KMS-11 (cell line): ENCODE measurements at regions not wholly inside any gene's neighbourhood (a gene's known extent, or its start where the extent isn't known, plus 50 kb on each side); places are given as distances from the start of the nearest gene placed in this dataset.

Source experiments
- H2AFZ ChIP-seq: fragments of 200-600 bp; sonication (generic); 2 replicates; pipeline ENCODE4 v1.6.1; 2016; ENCODE audit warnings: antibody characterized with exemption, mixed run types, low read depth
- H3K27ac ChIP-seq: fragments of 200-600 bp; sonication (generic); 2 replicates; pipeline ENCODE4 v1.6.1; 2016; ENCODE audit warnings: mild to moderate bottlenecking, mixed run types
- H3K27me3 ChIP-seq: fragments of 200-600 bp; sonication (generic); 2 replicates; pipeline ENCODE4 v1.6.1; 2017; ENCODE audit warnings: mild to moderate bottlenecking, low read depth, mixed run types, moderate library complexity; ENCODE audit not compliant: insufficient read depth
- H3K36me3 ChIP-seq: fragments of 200-600 bp; sonication (generic); 2 replicates; pipeline ENCODE4 v1.6.1; 2017; ENCODE audit warnings: mild to moderate bottlenecking, mixed run types; ENCODE audit not compliant: insufficient read depth
- H3K4me1 ChIP-seq: fragments of 200-600 bp; sonication (generic); 2 replicates; pipeline ENCODE4 v1.6.1; 2016; ENCODE audit warnings: mild to moderate bottlenecking, low read depth, mixed run types; ENCODE audit not compliant: poor library complexity, severe bottlenecking
- H3K4me2 ChIP-seq: fragments of 200-600 bp; sonication (generic); 2 replicates; pipeline ENCODE4 v1.7.0; 2016; ENCODE audit warnings: mild to moderate bottlenecking, mixed run types
- H3K4me3 ChIP-seq: fragments of 200-600 bp; sonication (generic); IDR thresholded peaks from 2 replicates; pipeline ENCODE4 v1.6.1; 2017; ENCODE audit warnings: low read depth, low read length, mixed read lengths; ENCODE audit not compliant: insufficient read depth
- H3K79me2 ChIP-seq: fragments of 200-600 bp; sonication (generic); 2 replicates; pipeline ENCODE4 v1.6.1; 2016; ENCODE audit warnings: low read depth, mixed run types; ENCODE audit not compliant: insufficient read depth
- H3K9ac ChIP-seq: fragments of 200-600 bp; sonication (generic); 2 replicates; pipeline ENCODE4 v1.6.1; 2016; ENCODE audit warnings: mild to moderate bottlenecking, mixed run types
- H4K20me1 ChIP-seq: fragments of 200-600 bp; sonication (generic); 2 replicates; pipeline ENCODE4 v1.6.1; 2016; ENCODE audit warnings: mild to moderate bottlenecking, mixed run types; ENCODE audit not compliant: insufficient read depth
- TF ChIP-seq, protein P1 (sequence below): fragments of 200-600 bp; sonication (generic); conservative IDR thresholded peaks from 2 replicates; pipeline ENCODE4 v1.6.1; 2017; ENCODE audit warnings: low read depth, mild to moderate bottlenecking, antibody characterized with exemption, low read length, moderate library complexity, mixed read lengths

DNA sequence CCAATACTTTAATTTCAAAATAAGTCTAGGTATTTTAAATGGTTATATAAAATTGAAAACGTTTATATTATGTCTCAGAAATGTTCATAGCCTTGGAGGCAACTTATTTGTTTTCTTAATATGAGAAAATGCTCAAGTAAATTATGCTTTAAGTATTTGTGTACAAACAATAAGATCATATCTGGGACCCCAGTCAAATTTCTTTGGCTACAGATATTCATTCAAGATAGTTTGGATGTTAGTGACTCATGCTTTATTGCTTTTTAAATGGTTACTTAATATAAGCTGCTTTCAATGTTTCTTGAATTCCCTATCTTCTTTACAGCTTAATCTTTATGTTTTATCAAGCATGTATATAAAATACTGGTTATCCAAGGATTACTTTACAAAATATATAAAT, 291.3 kb downstream of the KCNC2 start:
- no peak overlapping the region for H3K27ac ChIP-seq
- no peak overlapping the region for H3K9ac ChIP-seq
- H3K4me2 ChIP-seq, result no peak overlapping the region
- TF ChIP-seq, protein P1, sequence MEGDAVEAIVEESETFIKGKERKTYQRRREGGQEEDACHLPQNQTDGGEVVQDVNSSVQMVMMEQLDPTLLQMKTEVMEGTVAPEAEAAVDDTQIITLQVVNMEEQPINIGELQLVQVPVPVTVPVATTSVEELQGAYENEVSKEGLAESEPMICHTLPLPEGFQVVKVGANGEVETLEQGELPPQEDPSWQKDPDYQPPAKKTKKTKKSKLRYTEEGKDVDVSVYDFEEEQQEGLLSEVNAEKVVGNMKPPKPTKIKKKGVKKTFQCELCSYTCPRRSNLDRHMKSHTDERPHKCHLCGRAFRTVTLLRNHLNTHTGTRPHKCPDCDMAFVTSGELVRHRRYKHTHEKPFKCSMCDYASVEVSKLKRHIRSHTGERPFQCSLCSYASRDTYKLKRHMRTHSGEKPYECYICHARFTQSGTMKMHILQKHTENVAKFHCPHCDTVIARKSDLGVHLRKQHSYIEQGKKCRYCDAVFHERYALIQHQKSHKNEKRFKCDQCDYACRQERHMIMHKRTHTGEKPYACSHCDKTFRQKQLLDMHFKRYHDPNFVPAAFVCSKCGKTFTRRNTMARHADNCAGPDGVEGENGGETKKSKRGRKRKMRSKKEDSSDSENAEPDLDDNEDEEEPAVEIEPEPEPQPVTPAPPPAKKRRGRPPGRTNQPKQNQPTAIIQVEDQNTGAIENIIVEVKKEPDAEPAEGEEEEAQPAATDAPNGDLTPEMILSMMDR, result no peak
- no peaks in the 10 kb centered on the region for H3K4me1 ChIP-seq
- H3K4me3 ChIP-seq, result no peak overlapping the region
- H3K79me2 ChIP-seq, result no peaks in the 10 kb centered on the region
- no peak overlapping the region for H2AFZ ChIP-seq
- H3K36me3 ChIP-seq, result no peaks in the 10 kb centered on the region; the same call in 1 of the 2 replicates
- H4K20me1 ChIP-seq, result no peaks in the 10 kb centered on the region
- H3K27me3 ChIP-seq, result no peaks in the 10 kb centered on the region

DNA sequence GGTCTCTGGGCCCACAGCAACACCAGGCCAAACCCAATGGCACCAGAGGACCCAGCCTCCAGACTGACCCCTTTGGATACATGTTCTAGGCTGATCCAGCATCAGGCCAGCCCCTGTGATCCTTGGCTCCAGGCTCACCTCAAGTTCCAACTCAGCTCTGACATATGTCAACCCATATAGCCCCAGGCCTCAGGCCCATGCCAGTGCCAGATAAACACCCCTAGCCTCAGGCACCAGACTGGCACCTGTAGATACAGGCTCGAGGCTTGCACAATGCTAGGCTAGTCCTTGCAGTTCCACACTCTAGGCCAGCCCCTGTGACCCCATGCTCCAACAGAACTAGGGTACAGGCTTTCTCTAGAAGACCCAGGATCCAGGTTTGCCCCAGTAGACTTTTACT, 287.5 kb downstream of the KCNC2 start:
- Histone ChIP-seq H4K20me1 (no peaks in the 10 kb centered on the region), H3K4me3 (no peak overlapping the region)

DNA sequence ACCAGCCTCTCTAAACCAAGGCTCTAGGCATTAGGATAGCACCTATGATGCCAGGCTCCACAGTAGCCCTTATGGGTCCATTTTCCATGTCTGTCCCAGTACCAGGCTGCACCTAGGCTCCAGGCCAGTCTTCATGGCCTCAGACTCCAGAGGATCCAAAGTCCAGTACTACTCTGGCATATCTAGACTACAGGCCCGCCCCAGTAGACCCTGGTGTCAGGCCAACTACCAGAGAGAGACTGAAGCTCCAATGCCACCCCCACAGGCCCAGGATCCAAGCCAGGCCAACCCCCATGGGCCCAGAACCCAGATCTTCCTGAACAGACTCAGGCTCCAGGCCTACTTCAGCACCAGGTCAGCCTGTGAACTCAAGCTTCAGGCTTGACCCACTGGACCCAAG, 287.0 kb downstream of the KCNC2 start:
- Histone ChIP-seq H3K27ac (no peak overlapping the region), H2AFZ (no peak overlapping the region), H3K4me3 (no peak overlapping the region), H3K4me1 (no peaks in the 10 kb centered on the region), H3K36me3 (no peaks in the 10 kb centered on the region; the same call in 1 of the 2 replicates), H4K20me1 (no peaks in the 10 kb centered on the region), H3K27me3 (no peaks in the 10 kb centered on the region), H3K9ac (no peak overlapping the region), H3K4me2 (no peak overlapping the region), H3K79me2 (no peaks in the 10 kb centered on the region)
- TF ChIP-seq, protein P1, result no peak

More for the DNA sequence above, 287.5 kb downstream of the KCNC2 start:
- Histone ChIP-seq H3K4me2 (no peak overlapping the region), H3K79me2 (no peaks in the 10 kb centered on the region), H2AFZ (no peak overlapping the region), H3K36me3 (no peaks in the 10 kb centered on the region; the same call in 1 of the 2 replicates), H3K9ac (no peak overlapping the region), H3K27ac (no peak overlapping the region), H3K27me3 (no peaks in the 10 kb centered on the region), H3K4me1 (no peaks in the 10 kb centered on the region)
- TF ChIP-seq, protein P1, result no peak

DNA sequence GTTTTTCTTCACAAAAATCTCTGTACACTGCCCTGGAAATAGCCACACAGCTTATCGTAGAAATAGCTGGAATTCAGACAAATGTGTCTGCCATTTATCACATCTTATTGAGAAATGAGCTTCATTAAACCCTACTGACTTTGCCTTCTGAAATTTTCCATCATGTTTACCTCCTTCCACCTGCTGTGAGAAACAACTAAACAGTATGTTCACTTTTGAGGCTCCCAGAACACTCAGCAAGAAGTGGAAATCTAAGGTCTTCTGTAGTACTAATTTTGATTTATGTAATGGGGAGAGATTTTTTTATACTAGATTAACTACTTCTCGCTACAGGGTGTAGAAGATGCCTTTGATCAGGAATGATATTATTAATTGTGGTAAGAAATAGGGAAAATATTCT, 268.0 kb downstream of the KCNC2 start:
- H3K4me1 ChIP-seq, result no peaks in the 10 kb centered on the region
- no peaks in the 10 kb centered on the region for H3K36me3 ChIP-seq
- no peak overlapping the region for H2AFZ ChIP-seq
- no peak overlapping the region for H3K4me2 ChIP-seq
- no peak overlapping the region for H3K4me3 ChIP-seq
- H3K9ac ChIP-seq, result no peak overlapping the region
- H3K79me2 ChIP-seq, result no peaks in the 10 kb centered on the region
- H3K27ac ChIP-seq, result no peak overlapping the region
- H4K20me1 ChIP-seq, result no peaks in the 10 kb centered on the region
- H3K27me3 ChIP-seq, result no peaks in the 10 kb centered on the region
- TF ChIP-seq, protein P1, result no peak

DNA sequence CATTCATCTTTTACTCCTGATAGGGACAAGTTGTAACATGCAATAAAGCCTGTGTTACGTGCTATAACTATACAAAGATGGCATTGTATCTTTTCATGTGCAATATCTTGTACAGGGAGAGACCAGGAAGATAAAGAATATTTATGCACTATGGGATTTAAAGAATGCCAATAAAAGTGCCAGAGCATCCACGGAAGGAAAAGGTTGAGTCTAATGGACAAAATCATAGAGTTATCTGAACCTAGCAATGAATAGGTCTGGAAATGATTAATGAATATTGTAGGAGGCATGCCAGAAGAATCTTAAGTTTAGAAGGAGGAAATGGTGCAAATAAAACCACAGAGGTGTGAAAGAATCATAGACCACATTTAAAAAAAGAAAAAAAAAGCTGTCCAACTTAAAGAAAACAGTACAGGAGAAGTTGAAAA, 263.9 kb downstream of the KCNC2 start:
- no peaks in the 10 kb centered on the region for H3K79me2 ChIP-seq
- H3K27ac ChIP-seq, result no peak overlapping the region
- H4K20me1 ChIP-seq, result no peaks in the 10 kb centered on the region
- no peaks in the 10 kb centered on the region for H3K27me3 ChIP-seq
- H3K4me3 ChIP-seq, result no peak overlapping the region
- no peak overlapping the region for H3K9ac ChIP-seq
- no peaks in the 10 kb centered on the region for H3K36me3 ChIP-seq
- H3K4me2 ChIP-seq, result no peak overlapping the region
- no peaks in the 10 kb centered on the region for H3K4me1 ChIP-seq
- no peak overlapping the region for H2AFZ ChIP-seq
- TF ChIP-seq, protein P1, result no peak
